RWPE1 (cell line): ENCODE measurements at regions not wholly inside any gene's neighbourhood (a gene's known extent, or its start where the extent isn't known, plus 50 kb on each side); places are given as distances from the start of the nearest gene placed in this dataset.

ENCODE experiments used
- CTCF ChIA-PET: fragments of 350-600 bp; sonication (Branson Sonifier 250); formaldehyde crosslinking; extraction: SDS; loops from one replicate; lab custom pipeline; 2021; lab: Yijun Ruan, JAX
- POLR2A ChIA-PET: fragments of 400-600 bp; formaldehyde crosslinking; extraction: SDS; loops from one replicate; lab custom pipeline; 2020; ENCODE audit warnings: antibody characterized with exemption; ENCODE audit not compliant: low non-redundant PET; lab: Yijun Ruan, JAX
- DNase-seq: peaks from one replicate; pipeline ENCODE4 v3.0.0; 2012; ENCODE audit warnings: low spot score
- H3K27ac ChIP-seq: fragments of 450-650 bp; 2 replicates; pipeline ENCODE4 v1.5.1; 2017
- TF ChIP-seq, protein P1 (sequence below): fragments of 450-650 bp; conservative IDR thresholded peaks from 2 replicates; pipeline ENCODE4 v1.5.1; 2017; ENCODE audit warnings: low read depth, mild to moderate bottlenecking

DNA sequence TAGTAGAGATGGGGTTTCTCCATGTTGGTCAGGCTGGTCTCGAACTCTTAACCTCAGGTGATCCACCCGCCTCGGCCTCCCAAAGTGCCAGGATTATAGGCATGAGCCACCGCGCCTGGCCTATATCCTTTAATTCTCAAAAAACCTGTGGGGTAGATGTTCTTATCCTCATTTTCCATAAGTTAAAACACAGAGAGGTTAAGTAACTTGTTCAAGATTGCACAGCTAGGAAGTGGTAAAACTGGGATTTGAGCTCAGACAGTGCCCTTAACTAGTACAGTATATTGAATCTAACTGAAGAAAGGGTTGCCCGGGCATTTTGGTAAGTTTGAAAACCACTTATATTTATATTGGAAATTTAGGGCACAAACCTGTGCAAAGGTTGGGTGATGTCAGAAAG is 116.0 kb downstream of the GLUD2 start:
- ChIA-PET CTCF (interaction anchor here (0.7 kb wide), 1 partner anchor 39 kb away, joined by 6 read pairs; no protein-coding TSS in a partner anchor), POLR2A (no interaction called here)
- no peak for DNase-seq
- no peak overlapping the region for H3K27ac ChIP-seq
- TF ChIP-seq, protein P1, sequence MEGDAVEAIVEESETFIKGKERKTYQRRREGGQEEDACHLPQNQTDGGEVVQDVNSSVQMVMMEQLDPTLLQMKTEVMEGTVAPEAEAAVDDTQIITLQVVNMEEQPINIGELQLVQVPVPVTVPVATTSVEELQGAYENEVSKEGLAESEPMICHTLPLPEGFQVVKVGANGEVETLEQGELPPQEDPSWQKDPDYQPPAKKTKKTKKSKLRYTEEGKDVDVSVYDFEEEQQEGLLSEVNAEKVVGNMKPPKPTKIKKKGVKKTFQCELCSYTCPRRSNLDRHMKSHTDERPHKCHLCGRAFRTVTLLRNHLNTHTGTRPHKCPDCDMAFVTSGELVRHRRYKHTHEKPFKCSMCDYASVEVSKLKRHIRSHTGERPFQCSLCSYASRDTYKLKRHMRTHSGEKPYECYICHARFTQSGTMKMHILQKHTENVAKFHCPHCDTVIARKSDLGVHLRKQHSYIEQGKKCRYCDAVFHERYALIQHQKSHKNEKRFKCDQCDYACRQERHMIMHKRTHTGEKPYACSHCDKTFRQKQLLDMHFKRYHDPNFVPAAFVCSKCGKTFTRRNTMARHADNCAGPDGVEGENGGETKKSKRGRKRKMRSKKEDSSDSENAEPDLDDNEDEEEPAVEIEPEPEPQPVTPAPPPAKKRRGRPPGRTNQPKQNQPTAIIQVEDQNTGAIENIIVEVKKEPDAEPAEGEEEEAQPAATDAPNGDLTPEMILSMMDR, result no peak

DNA sequence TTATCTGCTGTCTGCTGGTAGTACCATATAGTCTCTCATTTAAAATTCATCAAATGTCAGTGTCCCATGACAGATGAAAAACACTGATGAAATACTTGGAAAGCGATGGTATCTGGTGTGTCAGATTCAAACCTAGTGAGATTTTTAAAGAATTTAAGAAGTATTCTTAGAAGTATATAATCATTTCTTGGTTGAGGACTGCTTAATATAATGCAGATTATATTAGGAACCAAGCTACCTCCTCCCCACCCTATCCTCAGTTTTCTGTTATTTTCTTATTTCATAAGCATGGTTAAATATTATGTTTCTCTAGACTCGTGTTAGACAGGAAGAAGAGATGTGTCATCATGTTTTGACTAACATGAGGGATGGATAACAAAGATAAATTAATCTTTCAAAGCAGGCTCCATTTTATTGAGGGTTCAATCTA is 118.5 kb downstream of the GLUD2 start:
- H3K27ac ChIP-seq, result no peak overlapping the region
- DNase-seq, result no peak
- ChIA-PET POLR2A (no interaction called here), CTCF (no interaction called here)
- TF ChIP-seq, protein P1, result no peak

DNA sequence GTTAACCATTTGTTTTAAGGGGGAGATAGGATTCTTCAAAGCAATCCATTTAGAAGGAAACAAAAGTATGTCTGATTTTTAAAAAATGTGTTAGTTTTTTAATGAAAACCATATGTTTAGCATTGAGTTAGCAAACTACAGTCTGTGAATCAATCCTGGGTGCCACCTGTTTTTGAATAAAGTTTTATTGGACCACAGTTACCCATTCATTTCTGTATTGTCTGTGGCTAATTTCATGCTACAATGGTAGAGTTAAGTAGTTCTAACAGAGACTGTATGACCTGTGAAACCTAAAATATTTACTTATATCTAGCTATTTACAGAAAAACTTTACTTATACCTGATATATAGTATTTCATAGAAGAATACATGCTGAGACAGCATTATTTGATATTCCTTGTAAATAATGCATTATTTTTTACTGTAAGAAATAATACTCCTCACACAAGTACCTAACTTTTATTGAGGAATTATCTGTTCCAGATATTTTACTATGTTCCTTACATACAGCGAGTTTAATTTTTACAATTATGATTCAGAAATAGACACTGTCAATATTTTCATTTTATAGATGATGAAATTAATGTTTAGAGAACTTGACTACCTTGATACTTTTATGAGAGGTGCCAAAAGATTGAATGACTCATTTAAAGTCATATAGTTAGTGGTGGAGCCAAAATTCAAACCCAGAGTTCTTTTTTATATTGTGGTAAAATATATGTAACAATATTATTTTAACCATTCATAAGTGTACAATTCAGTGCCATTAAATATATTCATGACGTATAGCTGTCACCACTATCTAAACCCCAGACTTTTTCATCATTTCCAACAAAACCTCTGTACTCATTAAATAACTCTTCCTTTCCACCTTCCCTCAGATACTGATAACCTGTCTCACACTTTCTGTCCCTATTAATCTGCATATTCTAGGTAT is 122.0 kb downstream of the GLUD2 start:
- no peak for DNase-seq
- ChIA-PET CTCF (no interaction called here), POLR2A (no interaction called here)
- no peak overlapping the region for H3K27ac ChIP-seq
- TF ChIP-seq, protein P1, result no peak

DNA sequence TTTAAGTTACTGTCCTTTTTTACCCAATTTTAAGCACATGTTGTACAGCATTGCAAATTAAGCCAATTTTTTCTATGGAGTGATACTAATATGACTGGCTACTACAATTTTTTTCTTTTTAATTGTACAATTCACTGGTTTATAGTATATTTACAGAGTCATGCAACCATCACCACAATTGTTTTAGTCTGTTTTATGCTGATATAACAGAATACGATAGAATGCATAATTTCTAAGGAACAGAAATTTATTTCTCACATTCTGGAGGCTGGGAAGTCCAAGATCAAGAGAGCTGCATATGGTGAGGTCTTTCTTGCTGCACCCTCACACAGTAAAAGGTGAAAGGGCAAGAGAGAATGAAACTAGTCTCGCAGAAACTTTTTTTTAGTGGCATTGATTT is 125.3 kb downstream of the GLUD2 start:
- CTCF ChIA-PET, result no interaction called here
- TF ChIP-seq, protein P1, result no peak
- POLR2A ChIA-PET, result no interaction called here
- DNase-seq, result no peak
- H3K27ac ChIP-seq, result no peak overlapping the region

DNA sequence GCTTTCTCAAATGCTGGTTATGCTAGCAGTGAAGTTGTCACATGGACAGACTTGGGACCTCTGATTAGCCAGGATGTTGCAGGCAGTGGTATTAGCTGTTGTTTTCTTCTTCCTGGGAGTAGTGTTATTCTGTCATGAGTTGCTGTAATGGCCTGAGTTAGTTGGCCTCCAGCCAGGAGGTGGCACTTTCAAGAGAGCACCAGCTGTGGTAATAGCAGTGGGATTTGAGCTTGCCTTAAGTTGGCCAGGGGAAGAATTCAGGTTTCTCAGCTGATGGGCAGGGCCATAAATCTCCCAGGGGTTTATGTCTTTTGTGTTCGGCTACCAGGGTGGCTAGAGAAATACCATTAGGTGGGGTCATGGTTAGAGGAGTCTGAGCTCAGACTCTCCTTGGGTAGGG is 132.6 kb downstream of the GLUD2 start:
- no peak for DNase-seq
- CTCF ChIA-PET, result no interaction called here
- TF ChIP-seq, protein P1, result no peak
- H3K27ac ChIP-seq, result no peak overlapping the region
- POLR2A ChIA-PET, result no interaction called here

DNA sequence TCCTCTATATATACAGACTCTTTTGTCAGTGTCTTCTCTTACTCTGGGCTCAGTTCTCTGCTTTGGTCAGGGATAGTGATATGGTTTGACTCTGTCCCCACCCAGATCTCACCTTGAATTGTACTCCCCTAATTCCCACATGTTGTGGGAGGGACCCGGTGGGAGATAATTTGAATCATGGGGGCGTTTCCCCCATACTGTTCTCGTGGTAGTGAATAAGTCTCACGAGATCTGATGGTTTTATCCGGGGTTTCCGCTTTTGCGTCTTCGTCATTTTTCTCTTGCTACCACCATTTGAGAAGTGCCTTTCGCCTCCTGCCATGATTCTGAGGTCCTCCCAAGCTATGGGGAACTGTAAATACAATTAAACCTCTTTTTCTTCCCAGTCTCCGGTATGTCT is 144.4 kb downstream of the GLUD2 start:
- ChIA-PET POLR2A (no interaction called here), CTCF (no interaction called here)
- DNase-seq, result no peak
- H3K27ac ChIP-seq, result no peak overlapping the region
- TF ChIP-seq, protein P1, result no peak
